ENCODE measurements at regions not wholly inside any gene's neighbourhood (a gene's known extent, or its start where the extent isn't known, plus 50 kb on each side); places are given as distances from the start of the nearest gene placed in this dataset.
"Not testable (repeated sequence)": the region's sequence is repeated elsewhere in the genome, so short reads cannot be mapped to it uniquely, and the experiment has no call there.

DNA sequence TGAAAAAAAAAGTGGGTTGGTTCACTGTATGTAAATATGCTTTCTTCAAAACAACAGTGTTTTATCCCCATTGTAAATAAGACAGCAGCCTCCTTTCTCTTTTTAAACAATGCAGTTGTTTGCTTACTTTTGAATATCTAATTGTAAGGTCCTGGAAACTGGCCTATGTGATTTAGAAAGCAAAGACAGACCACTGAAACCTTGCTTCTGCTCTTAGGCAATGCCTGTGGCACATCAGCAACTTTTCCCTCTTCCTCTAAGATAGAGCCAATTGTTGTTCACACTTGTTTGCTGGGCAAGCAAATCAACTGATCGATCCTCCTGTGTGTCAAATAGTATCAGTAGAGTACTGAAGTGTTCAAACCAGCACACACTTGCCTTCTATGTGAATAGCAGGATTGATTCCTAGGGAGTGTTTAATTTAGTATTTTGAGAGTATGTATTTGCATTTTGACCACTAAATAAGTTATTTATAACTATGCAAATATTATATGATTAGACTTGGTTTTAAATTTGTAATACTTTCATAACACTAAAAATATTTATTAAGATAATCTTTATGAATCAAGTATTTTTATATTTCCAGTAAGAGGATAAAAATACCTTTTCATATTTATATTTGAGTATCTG is 55.4 kb upstream of the GRPR start:
- Histone ChIP-seq H3K36me3 (no peaks in the 10 kb centered on the region), H3K27me3 (no peaks in the 10 kb centered on the region), H3K4me3 (ENCODE audit: low read depth, low read length) (no peak overlapping the region), H3K4me1 (no peaks in the 10 kb centered on the region), H3K9me3 (no peaks in the 10 kb centered on the region)
- DNase-seq = no peak
- TF ChIP-seq, protein P1, sequence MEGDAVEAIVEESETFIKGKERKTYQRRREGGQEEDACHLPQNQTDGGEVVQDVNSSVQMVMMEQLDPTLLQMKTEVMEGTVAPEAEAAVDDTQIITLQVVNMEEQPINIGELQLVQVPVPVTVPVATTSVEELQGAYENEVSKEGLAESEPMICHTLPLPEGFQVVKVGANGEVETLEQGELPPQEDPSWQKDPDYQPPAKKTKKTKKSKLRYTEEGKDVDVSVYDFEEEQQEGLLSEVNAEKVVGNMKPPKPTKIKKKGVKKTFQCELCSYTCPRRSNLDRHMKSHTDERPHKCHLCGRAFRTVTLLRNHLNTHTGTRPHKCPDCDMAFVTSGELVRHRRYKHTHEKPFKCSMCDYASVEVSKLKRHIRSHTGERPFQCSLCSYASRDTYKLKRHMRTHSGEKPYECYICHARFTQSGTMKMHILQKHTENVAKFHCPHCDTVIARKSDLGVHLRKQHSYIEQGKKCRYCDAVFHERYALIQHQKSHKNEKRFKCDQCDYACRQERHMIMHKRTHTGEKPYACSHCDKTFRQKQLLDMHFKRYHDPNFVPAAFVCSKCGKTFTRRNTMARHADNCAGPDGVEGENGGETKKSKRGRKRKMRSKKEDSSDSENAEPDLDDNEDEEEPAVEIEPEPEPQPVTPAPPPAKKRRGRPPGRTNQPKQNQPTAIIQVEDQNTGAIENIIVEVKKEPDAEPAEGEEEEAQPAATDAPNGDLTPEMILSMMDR (IDR thresholded peaks at IDR 0.05; ENCODE audit: low read depth, low read length) = no peak

- no peaks in the 10 kb centered on the region for H3K27me3 ChIP-seq
- TF ChIP-seq, protein P1 (IDR thresholded peaks at IDR 0.05; ENCODE audit: low read depth, low read length) = no peak
- DNase-seq = no peak
- no peaks in the 10 kb centered on the region for H3K9me3 ChIP-seq
- no peaks in the 10 kb centered on the region for H3K4me1 ChIP-seq
- no peak overlapping the region for H3K4me3 ChIP-seq (ENCODE audit: low read depth, low read length)
- no peaks in the 10 kb centered on the region for H3K36me3 ChIP-seq
Measured at GRCh38 chrX:16063921-16064320, 59.4 kb upstream of the GRPR start.

GRCh38 chrX:16063141-16063540 is 60.2 kb upstream of the GRPR start:
- no peaks in the 10 kb centered on the region for H3K36me3 ChIP-seq
- H3K9me3 ChIP-seq = no peaks in the 10 kb centered on the region
- no peak for DNase-seq
- no peaks in the 10 kb centered on the region for H3K27me3 ChIP-seq
- H3K4me1 ChIP-seq = no peaks in the 10 kb centered on the region
- H3K4me3 ChIP-seq (ENCODE audit: low read depth, low read length) = no peak overlapping the region
- TF ChIP-seq, protein P1 (IDR thresholded peaks at IDR 0.05; ENCODE audit: low read depth, low read length) = no peak

DNA sequence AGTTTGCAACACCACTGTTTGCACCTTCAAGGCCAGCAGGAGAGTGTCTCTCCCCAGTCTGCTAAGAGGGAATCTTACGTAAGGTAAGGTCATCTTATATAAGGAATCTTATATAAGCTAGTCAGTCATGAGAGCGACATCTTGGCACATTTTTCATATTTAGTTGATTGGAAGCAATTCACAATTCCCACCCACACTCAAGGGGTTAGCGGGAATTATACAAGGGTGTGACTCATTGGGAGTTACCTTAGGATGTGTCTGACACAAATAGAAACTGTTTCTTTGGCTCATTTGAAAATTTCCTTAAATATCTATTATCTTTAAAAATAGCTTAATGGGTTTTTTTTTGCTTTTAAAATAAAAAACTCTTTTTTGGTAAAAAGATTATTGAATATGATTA is 62.1 kb upstream of the GRPR start:
- H3K4me3 ChIP-seq (ENCODE audit: low read depth, low read length) = no peak overlapping the region
- H3K9me3 ChIP-seq = no peaks in the 10 kb centered on the region
- TF ChIP-seq, protein P1 (IDR thresholded peaks at IDR 0.05; ENCODE audit: low read depth, low read length) = no peak
- no peaks in the 10 kb centered on the region for H3K36me3 ChIP-seq
- no peak for DNase-seq
- no peaks in the 10 kb centered on the region for H3K4me1 ChIP-seq
- H3K27me3 ChIP-seq = no peaks in the 10 kb centered on the region

DNA sequence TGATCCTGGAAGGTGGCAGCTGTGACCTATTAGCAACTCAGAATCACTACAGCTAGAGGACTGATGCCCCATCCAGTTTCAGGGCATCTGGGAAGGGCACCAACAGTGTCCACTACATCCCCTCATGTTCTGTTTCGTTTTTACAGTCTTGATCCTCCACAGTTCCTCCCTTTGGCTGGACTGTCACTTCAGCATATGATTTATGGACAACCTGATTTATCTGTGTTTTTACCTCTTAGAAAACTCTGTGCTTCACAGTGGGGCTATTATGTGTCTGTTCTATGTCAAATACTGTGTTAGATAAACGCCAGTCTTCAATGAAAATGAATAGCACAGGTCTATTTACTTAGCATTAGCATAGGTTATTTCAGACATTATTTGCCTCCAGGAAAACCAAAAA is 63.1 kb upstream of the GRPR start:
- no peak overlapping the region for H3K4me3 ChIP-seq (ENCODE audit: low read depth, low read length)
- H3K4me1 ChIP-seq = no peaks in the 10 kb centered on the region
- no peaks in the 10 kb centered on the region for H3K27me3 ChIP-seq
- TF ChIP-seq, protein P1 (IDR thresholded peaks at IDR 0.05; ENCODE audit: low read depth, low read length) = no peak
- no peaks in the 10 kb centered on the region for H3K9me3 ChIP-seq
- no peak for DNase-seq
- no peaks in the 10 kb centered on the region for H3K36me3 ChIP-seq

DNA sequence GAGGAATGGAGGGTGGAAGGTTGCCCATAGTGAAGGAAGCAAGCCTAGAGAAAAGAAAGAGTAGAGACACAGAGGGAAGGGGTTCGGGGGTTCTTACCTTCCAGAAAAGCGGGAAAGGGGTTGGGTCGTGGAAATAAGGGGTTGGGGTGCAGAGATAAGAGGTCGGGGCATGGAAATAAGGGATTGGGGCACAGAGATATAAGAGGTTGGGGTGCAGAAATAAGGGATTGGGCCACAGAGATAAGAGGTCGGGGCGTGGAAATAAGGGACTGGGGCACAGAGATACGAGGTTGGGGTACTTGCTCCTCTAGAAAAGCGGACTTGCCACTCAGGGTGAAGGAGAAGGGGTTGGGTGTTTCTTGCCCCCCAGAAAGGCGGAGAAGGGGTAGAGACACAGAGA is 74.2 kb upstream of the GRPR start:
- not testable (repeated sequence) for H3K9me3 ChIP-seq; DNase-seq; H3K27me3 ChIP-seq; H3K4me3 ChIP-seq (ENCODE audit: low read depth, low read length); H3K36me3 ChIP-seq; H3K4me1 ChIP-seq

DNA sequence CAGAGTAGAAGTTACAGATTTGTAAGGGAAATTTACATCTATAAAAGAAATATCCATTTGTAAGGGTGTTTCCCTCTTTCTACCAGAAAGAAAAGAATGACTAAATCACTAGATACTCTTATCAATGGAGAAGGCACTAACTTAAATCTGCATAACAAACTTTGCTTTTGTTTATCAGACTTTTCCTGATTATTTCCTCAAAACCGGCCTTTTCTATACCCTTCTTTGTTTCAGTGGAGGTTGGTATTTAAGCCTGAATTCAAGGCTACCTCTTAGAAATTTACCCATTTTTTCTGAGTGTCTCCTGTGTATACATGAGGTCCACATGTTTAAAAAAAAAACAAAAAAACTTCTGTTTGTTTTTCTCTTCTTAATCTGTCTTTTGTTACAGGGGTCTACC is 80.4 kb upstream of the GRPR start:
- H3K9me3 ChIP-seq = no peaks in the 10 kb centered on the region
- H3K4me3 ChIP-seq (ENCODE audit: low read depth, low read length) = no peak overlapping the region
- DNase-seq = no peak
- H3K27me3 ChIP-seq = no peaks in the 10 kb centered on the region
- TF ChIP-seq, protein P1 (IDR thresholded peaks at IDR 0.05; ENCODE audit: low read depth, low read length) = no peak
- no peaks in the 10 kb centered on the region for H3K4me1 ChIP-seq
- H3K36me3 ChIP-seq = no peaks in the 10 kb centered on the region

Measured in BE2C (cell line).